T-helper 2 cell (primary cell): ENCODE measurements at regions not wholly inside any gene's neighbourhood (a gene's known extent, or its start where the extent isn't known, plus 50 kb on each side); places are given as distances from the start of the nearest gene placed in this dataset.
A peak's percentile ranks its signal among the peaks of the same experiment; 100 is the strongest.
"Not testable (repeated sequence)": the region's sequence is repeated elsewhere in the genome, so short reads cannot be mapped to it uniquely, and the experiment has no call there.

Source experiments
- DNase-seq, 5 experiments: peaks; one replicate each; pipeline versions ENCODE4 v3.0.0 to v3.0.0-alpha.2; 2012 to 2022

DNA sequence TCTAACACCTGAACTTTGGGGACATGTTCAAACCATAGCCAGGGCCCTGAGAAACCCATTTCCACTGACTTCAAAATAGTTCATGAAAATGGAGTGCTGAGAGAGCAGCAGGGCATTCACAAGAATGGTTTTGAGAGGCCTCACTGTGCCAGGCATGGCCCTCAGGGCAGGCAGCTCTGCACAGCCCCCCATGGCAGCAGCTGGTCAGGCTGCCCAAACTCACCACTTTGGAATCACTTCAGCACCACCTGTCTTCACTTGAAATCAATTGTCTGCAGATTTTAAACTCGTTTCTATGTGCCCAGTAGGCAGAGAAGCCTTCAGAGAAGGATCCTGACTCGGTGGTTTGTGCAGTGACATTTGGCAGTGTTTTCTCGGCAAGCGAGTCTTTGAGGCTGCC, 73.8 kb upstream of the SAMD11 start:
- not testable (repeated sequence) for DNase-seq

DNA sequence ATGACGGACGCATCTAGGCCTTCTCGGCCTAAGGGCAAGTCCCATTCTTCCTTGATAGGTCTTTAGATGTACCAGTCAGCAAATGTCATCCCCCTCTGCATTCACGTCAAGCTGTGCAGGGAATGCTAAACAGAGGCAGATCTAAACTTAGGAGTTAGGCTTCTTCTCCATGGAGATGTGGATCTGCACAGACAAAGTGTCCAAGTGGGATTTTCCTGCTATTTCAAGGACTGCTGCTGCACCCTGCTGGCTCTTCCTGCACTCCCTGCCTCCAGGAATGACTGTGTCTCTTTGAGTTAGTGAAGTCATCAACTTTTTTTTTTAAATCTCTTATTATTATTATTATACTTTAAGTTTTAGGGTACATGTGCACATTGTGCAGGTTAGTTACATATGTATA, 73.4 kb upstream of the SAMD11 start:
- not testable (repeated sequence) for DNase-seq

DNA sequence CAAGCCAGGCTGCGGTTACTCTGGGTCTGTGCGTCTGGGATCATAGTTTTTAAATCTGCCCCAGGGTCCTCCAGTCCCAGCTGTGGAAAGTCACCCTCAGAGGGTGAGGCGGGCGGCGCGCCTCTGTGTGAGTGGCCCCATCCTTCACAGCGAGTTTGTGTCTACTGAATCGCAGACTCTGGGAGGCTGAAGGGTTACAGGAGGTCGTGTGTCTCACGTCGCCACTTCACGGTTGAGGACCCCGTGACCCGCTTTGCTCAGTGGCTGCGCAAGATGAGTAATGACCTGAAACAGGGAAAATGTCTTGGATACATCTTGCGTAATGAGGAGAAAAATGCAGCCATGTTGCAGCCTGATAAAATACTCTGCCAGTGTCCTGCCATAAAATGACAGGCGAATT, 72.3 kb upstream of the SAMD11 start:
- DNase-seq = not testable (repeated sequence)

DNA sequence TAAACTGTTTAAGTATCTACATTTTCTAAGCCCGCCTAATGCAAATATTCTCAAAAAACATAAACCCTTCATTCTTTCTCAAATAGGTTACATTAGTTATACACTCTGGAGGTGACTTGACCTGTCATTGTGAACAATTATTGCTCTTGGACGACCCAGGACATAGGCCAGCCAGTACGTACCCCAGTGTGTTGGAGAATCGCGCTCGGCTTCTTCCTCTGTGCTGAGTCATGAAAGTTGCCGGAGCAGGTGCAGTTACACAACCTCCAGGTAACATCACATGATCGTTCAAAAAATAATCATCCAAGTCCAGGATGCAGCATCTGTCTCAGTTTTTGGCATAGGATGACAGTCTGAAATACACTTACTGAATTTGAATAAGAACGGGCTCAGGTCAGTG, 71.9 kb upstream of the SAMD11 start:
- not testable (repeated sequence) for DNase-seq

DNA sequence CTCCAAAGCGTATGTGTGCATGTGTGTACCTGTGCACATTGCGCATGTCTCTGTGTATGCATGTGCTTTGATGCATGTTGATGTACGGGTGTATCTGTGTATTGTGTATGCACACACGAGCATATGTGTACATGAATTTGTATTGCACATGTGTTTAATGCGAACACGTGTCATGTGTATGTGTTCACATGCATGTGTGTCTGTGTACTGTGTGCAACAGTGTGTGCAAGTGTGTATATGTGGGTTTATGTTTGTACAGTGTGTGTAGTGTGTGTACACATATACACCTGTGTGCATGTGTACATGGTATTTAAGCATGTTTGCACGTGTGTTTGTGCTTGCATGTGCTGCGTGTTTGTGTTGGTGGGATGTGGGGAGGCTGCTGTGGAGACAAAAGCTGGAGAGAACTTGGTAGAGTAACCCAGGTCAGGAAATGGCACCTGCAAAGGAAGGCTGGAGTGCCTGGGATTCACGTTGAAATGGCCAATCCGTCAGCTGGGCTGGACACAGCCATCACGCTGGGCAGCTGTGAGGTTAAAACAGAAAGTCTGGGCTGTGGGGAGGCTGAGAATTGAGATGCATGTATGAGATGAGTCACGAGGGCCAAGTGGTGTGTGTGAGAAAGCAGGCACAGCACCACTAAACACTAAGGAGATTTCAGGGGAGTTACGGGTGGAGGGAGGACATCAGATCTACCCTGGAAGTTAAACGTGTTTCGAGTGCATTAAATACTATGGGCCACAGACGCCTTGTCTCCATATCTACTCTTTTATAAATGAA, 68.3 kb upstream of the SAMD11 start:
- DNase-seq = not testable (repeated sequence)

- not testable (repeated sequence) for DNase-seq
Measured at GRCh38 chr1:856541-857057, 67.1 kb upstream of the SAMD11 start.

GRCh38 chr1:857926-858648, 65.6 kb upstream of the SAMD11 start:
- DNase-seq = peak in 1 of 5 experiments; percentile 35

GRCh38 chr1:858649-859041, 65.1 kb upstream of the SAMD11 start:
- not testable (repeated sequence) for DNase-seq

GRCh38 chr1:860941-861340, 62.8 kb upstream of the SAMD11 start:
- DNase-seq = not testable (repeated sequence)

DNA sequence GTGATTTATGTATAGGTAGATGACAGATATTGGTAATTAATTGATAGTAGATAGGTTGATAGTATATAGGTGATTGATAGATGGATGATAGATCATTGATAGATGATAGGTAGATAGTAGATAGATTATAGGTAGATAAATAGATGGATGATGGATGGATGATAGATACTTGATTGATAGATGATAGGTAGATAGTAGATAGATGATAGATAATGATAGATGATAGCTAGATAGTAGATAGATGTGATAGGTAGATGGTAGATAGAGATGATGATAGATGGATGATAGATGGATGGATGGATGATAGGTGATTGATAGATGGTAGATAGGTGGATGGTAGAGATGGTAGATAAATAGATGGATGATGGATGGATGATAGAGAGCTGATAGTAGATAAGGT, 62.0 kb upstream of the SAMD11 start:
- DNase-seq = no peak

GRCh38 chr1:862601-863000, 61.1 kb upstream of the SAMD11 start:
- DNase-seq = not testable (repeated sequence)

- DNase-seq = not testable (repeated sequence)
Measured at GRCh38 chr1:865633-866032, 58.1 kb upstream of the SAMD11 start.

- DNase-seq = no peak
Measured at GRCh38 chr1:866095-866494, 57.6 kb upstream of the SAMD11 start.

DNA sequence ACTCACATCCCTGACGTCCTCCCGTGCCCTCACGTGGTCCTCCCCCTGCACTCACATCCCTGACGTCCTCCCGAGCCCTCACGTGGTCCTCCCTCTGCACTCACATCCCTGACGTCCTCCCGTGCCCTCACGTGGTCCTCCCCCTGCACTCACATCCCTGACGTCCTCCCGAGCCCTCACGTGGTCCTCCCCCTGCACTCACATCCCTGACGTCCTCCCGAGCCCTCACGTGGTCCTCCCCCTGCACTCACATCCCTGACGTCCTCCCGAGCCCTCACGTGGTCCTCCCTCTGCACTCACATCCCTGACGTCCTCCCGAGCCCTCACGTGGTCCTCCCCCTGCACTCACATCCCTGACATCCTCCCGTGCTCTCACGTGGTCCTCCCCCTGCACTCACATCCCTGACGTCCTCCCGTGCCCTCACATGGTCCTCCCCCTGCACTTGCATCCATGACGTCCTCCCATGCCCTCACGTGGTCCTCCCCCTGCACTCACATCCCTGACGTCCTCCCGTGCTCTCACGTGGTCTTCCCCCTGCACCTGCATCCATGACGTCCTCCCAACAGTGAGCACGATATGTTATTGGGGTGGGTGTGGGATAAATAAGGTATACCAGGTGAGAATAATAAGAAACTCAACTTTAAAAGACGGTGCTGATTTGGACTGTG, 57.0 kb upstream of the SAMD11 start:
- DNase-seq = not testable (repeated sequence)

GRCh38 chr1:867550-867949, 56.2 kb upstream of the SAMD11 start:
- DNase-seq = not testable (repeated sequence)

DNA sequence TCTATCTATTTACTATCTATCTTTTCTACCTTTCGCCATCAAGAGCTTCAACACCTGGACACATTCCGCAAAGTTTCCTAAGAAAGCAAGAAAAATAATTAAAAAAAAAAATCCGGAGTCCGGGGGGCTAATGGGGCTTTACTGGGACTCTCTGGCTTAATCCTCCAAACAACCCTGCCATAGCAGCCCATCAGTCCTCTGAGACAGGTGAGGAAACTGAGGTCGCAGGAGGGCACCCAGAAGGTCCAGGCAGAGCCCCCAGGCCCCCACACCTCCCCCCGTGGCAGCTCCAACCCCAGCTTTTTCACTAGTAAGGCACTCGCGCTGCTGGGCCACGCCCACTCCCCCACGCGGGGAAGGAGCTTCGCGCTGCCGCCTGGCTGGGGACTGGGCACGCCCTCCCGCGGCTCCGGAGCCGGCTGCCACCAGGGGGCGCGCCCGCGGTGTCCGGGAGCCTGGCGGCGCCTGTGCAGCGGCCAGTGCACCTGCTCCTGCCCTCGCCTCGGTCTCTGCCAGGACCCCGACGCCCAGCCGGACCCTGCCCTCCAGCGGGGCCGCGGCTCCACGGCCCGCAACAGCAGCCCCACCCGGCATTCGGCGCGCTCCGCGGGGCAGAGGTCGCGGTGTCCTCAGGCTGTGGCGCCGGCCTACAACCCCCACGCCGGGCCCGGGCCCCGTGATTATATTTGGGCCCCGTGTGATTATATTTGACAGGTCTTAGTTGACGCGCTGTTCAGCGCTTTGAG, 54.1 kb upstream of the SAMD11 start:
- peak; percentile 71 to 83 (median 75) for DNase-seq
